ENCODE measurements at regions not wholly inside any gene's neighbourhood (a gene's known extent, or its start where the extent isn't known, plus 50 kb on each side); places are given as distances from the start of the nearest gene placed in this dataset.

DNA sequence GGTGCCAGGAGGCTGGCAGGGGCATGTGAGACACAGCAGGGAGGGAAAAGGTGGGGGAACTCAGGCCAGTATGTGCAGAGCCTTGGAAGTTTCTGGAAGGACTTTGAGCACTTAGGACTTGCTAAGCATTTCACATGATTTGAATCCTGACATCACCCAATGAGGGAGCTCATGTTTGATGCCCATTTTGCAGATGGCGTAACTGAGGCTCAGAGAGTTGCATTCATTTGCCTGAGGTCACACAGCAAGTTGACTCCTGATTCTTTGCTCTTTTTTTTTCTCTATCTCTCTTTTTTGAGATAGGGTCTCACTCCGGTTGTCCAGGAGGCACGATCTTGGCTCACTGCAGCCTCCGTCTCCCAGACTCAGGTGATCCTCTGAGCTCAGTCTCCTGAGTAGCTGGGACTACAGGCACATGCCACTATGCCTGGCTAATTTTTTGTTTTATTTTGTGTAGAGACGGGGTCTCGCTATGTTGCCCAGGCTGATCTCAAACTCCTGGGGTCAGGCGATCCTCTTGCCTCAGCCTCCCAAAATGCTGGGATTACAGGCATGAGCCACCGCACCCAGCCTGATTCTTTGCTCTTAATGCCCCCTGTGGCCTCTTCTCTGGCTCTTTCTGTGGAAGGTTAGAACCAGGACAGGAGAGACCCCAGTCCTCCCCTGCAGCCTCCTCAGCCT lies 246.1 kb downstream of the RBM19 start:
- no peaks in the 10 kb centered on the region for H3K36me3 ChIP-seq (ENCODE audit: low read length)
- no peaks in the 10 kb centered on the region for H4K20me1 ChIP-seq (ENCODE audit: low read depth, low read length)
- no peak for TF ChIP-seq EZH2phosphoT487 (conservative IDR thresholded peaks at IDR 0.05; ENCODE audit: low read length)
- TF ChIP-seq, protein P1, sequence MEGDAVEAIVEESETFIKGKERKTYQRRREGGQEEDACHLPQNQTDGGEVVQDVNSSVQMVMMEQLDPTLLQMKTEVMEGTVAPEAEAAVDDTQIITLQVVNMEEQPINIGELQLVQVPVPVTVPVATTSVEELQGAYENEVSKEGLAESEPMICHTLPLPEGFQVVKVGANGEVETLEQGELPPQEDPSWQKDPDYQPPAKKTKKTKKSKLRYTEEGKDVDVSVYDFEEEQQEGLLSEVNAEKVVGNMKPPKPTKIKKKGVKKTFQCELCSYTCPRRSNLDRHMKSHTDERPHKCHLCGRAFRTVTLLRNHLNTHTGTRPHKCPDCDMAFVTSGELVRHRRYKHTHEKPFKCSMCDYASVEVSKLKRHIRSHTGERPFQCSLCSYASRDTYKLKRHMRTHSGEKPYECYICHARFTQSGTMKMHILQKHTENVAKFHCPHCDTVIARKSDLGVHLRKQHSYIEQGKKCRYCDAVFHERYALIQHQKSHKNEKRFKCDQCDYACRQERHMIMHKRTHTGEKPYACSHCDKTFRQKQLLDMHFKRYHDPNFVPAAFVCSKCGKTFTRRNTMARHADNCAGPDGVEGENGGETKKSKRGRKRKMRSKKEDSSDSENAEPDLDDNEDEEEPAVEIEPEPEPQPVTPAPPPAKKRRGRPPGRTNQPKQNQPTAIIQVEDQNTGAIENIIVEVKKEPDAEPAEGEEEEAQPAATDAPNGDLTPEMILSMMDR (IDR thresholded peaks at IDR 0.05; ENCODE audit: insufficient read depth, low read length, poor library complexity, severe bottlenecking): no peak
- H3K9ac ChIP-seq (ENCODE audit: low read length): no peak overlapping the region
- no peak overlapping the region for H3K4me2 ChIP-seq (ENCODE audit: low read depth, low read length, poor library complexity, severe bottlenecking)
- no peaks in the 10 kb centered on the region for H3K9me3 ChIP-seq (ENCODE audit: insufficient read depth, low read length)
- no peak overlapping the region for H3K4me3 ChIP-seq (ENCODE audit: insufficient read depth, low read length, poor library complexity, severe bottlenecking)
- no peaks in the 10 kb centered on the region for H3F3A ChIP-seq (ENCODE audit: insufficient read depth)
- H2AFZ ChIP-seq (ENCODE audit: low read depth, low read length, severe bottlenecking): no peak overlapping the region
- H3K27ac ChIP-seq (ENCODE audit: low read depth, low read length): no peak overlapping the region
- no peaks in the 10 kb centered on the region for H3K9me2 ChIP-seq (replicated peaks; ENCODE audit: insufficient read depth, low read length)
- H3K27me3 ChIP-seq (ENCODE audit: low read length): no peaks in the 10 kb centered on the region
- no peaks in the 10 kb centered on the region for H3K79me2 ChIP-seq (ENCODE audit: insufficient read depth, low read length)

DNA sequence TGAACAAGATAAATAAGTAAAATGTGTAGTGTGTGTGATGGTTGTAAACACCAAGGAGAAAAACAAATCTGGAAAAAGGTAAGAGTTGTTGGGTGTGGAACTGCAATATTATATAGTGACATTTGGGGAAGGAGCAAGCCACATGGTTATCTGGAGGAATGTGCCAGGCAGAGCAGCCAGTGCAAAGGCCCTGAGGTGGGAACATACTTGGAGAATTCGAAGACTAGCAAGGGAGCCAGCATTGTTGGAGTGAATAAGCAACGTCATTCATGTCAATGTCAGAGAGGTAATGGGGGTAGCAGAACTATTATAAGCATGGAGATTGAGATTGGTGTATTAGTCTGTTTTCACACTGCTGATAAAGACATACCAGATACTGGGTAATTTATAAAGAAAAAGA lies 241.5 kb upstream of the LHX5 start:
- Histone ChIP-seq H3K36me3 (ENCODE audit: low read length) (no peaks in the 10 kb centered on the region), H3K79me2 (ENCODE audit: insufficient read depth, low read length) (no peaks in the 10 kb centered on the region), H3K9me3 (ENCODE audit: insufficient read depth, low read length) (no peaks in the 10 kb centered on the region), H3K9me2 (replicated peaks; ENCODE audit: insufficient read depth, low read length) (no peaks in the 10 kb centered on the region), H3K27ac (ENCODE audit: low read depth, low read length) (no peak overlapping the region), H3K4me2 (ENCODE audit: low read depth, low read length, poor library complexity, severe bottlenecking) (no peak overlapping the region), H3K4me3 (ENCODE audit: insufficient read depth, low read length, poor library complexity, severe bottlenecking) (no peak overlapping the region), H3K27me3 (ENCODE audit: low read length) (no peaks in the 10 kb centered on the region), H4K20me1 (ENCODE audit: low read depth, low read length) (no peaks in the 10 kb centered on the region), H3K9ac (ENCODE audit: low read length) (no peak overlapping the region), H3F3A (ENCODE audit: insufficient read depth) (no peaks in the 10 kb centered on the region), H2AFZ (ENCODE audit: low read depth, low read length, severe bottlenecking) (no peak overlapping the region)
- TF ChIP-seq, protein P1 (IDR thresholded peaks at IDR 0.05; ENCODE audit: insufficient read depth, low read length, poor library complexity, severe bottlenecking): no peak
- TF ChIP-seq EZH2phosphoT487 (conservative IDR thresholded peaks at IDR 0.05; ENCODE audit: low read length): no peak

DNA sequence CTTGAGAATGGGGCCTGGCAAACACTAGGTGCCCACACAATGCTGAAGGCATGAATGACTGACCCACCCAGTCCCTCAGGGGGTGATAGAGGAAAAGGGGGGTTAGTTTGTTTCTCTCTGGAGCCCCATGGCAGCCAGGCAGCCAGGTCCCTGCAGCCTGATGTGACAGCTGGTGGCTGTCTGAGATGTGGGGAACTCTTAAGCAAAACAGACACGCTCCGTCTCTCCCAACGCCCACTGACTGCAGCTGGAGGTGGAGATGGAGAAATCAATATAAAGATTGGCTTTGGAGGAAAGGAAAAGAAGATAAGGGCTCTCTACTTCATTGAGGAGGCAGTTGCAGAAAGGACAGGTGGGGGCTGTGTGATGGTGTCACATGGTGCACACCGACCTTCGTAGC lies 240.8 kb upstream of the LHX5 start:
- H3K36me3 ChIP-seq (ENCODE audit: low read length): no peaks in the 10 kb centered on the region
- H3K27me3 ChIP-seq (ENCODE audit: low read length): no peaks in the 10 kb centered on the region
- H4K20me1 ChIP-seq (ENCODE audit: low read depth, low read length): no peaks in the 10 kb centered on the region
- no peaks in the 10 kb centered on the region for H3K9me3 ChIP-seq (ENCODE audit: insufficient read depth, low read length)
- no peak overlapping the region for H2AFZ ChIP-seq (ENCODE audit: low read depth, low read length, severe bottlenecking)
- no peaks in the 10 kb centered on the region for H3K79me2 ChIP-seq (ENCODE audit: insufficient read depth, low read length)
- H3K4me2 ChIP-seq (ENCODE audit: low read depth, low read length, poor library complexity, severe bottlenecking): no peak overlapping the region
- H3K4me3 ChIP-seq (ENCODE audit: insufficient read depth, low read length, poor library complexity, severe bottlenecking): no peak overlapping the region
- H3K27ac ChIP-seq (ENCODE audit: low read depth, low read length): no peak overlapping the region
- H3F3A ChIP-seq (ENCODE audit: insufficient read depth): no peaks in the 10 kb centered on the region
- H3K9ac ChIP-seq (ENCODE audit: low read length): no peak overlapping the region
- no peaks in the 10 kb centered on the region for H3K9me2 ChIP-seq (replicated peaks; ENCODE audit: insufficient read depth, low read length)
- TF ChIP-seq EZH2phosphoT487 (conservative IDR thresholded peaks at IDR 0.05; ENCODE audit: low read length): no peak
- TF ChIP-seq, protein P1 (IDR thresholded peaks at IDR 0.05; ENCODE audit: insufficient read depth, low read length, poor library complexity, severe bottlenecking): no peak

Measured in SU-DHL-6 (cell line).